ENCODE measurements at regions not wholly inside any gene's neighbourhood (a gene's known extent, or its start where the extent isn't known, plus 50 kb on each side); places are given as distances from the start of the nearest gene placed in this dataset.

- Histone ChIP-seq H3K27me3 (ENCODE audit: control insufficient read depth, insufficient read depth, low read length) (no peaks in the 10 kb centered on the region), H3K4me3 (ENCODE audit: low read length) (no peak overlapping the region), H3K36me3 (ENCODE audit: control insufficient read depth, insufficient read depth, low read length) (no peaks in the 10 kb centered on the region), H3K27ac (ENCODE audit: low read length) (no peak overlapping the region), H3K4me1 (ENCODE audit: control insufficient read depth, insufficient read depth, low read length) (no peaks in the 10 kb centered on the region), H3K9me3 (ENCODE audit: control insufficient read depth, insufficient read depth, low read length) (no peaks in the 10 kb centered on the region)
- no peak overlapping the region for H3K4me3 Mint-ChIP-seq
- no peaks in the 10 kb centered on the region for H3K27me3 Mint-ChIP-seq (ENCODE audit: low read depth in 2 of 2)
- H3K9me3 Mint-ChIP-seq, result peaks cover 10 to 21% of the 10 kb centered on the region in 2 donors
- DNase-seq (no peak), ATAC-seq (no peak)
- no peak for TF ChIP-seq CTCF (IDR thresholded peaks at IDR 0.05)
- no peak overlapping the region for H3K27ac Mint-ChIP-seq
- intact Hi-C loops (cut with micrococcal nuclease), result no loop called here
- 46% methylated on average over 4 of the region's 4 CpGs for WGBS (ENCODE audit: insufficient coverage)
- no peaks in the 10 kb centered on the region for H3K4me1 Mint-ChIP-seq
- no peaks in the 10 kb centered on the region for H3K36me3 Mint-ChIP-seq
Measured at GRCh38 chr2:17191223-17191622, 327.0 kb downstream of the RAD51AP2 start.

- ATAC-seq, result no peak
- Mint-ChIP-seq H3K27me3 (ENCODE audit: low read depth in 2 of 2) (no peaks in the 10 kb centered on the region), H3K4me3 (no peak overlapping the region), H3K36me3 (no peaks in the 10 kb centered on the region), H3K9me3 (peaks cover 10 to 21% of the 10 kb centered on the region in 2 donors), H3K4me1 (no peaks in the 10 kb centered on the region), H3K27ac (no peak overlapping the region)
- H3K4me1 ChIP-seq (ENCODE audit: control insufficient read depth, insufficient read depth, low read length), result no peaks in the 10 kb centered on the region
- no peak for TF ChIP-seq CTCF (IDR thresholded peaks at IDR 0.05)
- intact Hi-C loops (cut with micrococcal nuclease), result no loop called here
- no peaks in the 10 kb centered on the region for H3K9me3 ChIP-seq (ENCODE audit: control insufficient read depth, insufficient read depth, low read length)
- no peak overlapping the region for H3K4me3 ChIP-seq (ENCODE audit: low read length)
- H3K27ac ChIP-seq (ENCODE audit: low read length), result no peak overlapping the region
- no peaks in the 10 kb centered on the region for H3K27me3 ChIP-seq (ENCODE audit: control insufficient read depth, insufficient read depth, low read length)
- 96% methylated on average over 2 of the region's 4 CpGs for WGBS (ENCODE audit: insufficient coverage)
- no peaks in the 10 kb centered on the region for H3K36me3 ChIP-seq (ENCODE audit: control insufficient read depth, insufficient read depth, low read length)
- DNase-seq, result no peak
Measured at GRCh38 chr2:17190527-17190926, 327.7 kb downstream of the RAD51AP2 start.

GRCh38 chr2:17188721-17189120 is 329.5 kb downstream of the RAD51AP2 start:
- no peaks in the 10 kb centered on the region for H3K9me3 ChIP-seq (ENCODE audit: control insufficient read depth, insufficient read depth, low read length)
- H3K4me1 ChIP-seq (ENCODE audit: control insufficient read depth, insufficient read depth, low read length), result no peaks in the 10 kb centered on the region
- no peaks in the 10 kb centered on the region for H3K36me3 Mint-ChIP-seq
- H3K4me3 Mint-ChIP-seq, result no peak overlapping the region
- ATAC-seq (no peak), DNase-seq (no peak)
- no peaks in the 10 kb centered on the region for H3K36me3 ChIP-seq (ENCODE audit: control insufficient read depth, insufficient read depth, low read length)
- no peak overlapping the region for H3K4me3 ChIP-seq (ENCODE audit: low read length)
- WGBS (ENCODE audit: insufficient coverage), result 100% methylated on average over 1 of the region's 1 CpG
- H3K27me3 Mint-ChIP-seq (ENCODE audit: low read depth in 2 of 2), result no peaks in the 10 kb centered on the region
- H3K27ac Mint-ChIP-seq, result no peak overlapping the region
- intact Hi-C loops (cut with micrococcal nuclease), result no loop called here
- no peak for TF ChIP-seq CTCF (IDR thresholded peaks at IDR 0.05)
- peaks cover 10 to 16% of the 10 kb centered on the region in 2 donors for H3K9me3 Mint-ChIP-seq
- no peaks in the 10 kb centered on the region for H3K4me1 Mint-ChIP-seq
- no peak overlapping the region for H3K27ac ChIP-seq (ENCODE audit: low read length)
- H3K27me3 ChIP-seq (ENCODE audit: control insufficient read depth, insufficient read depth, low read length), result no peaks in the 10 kb centered on the region

- intact Hi-C loops (cut with micrococcal nuclease), result no loop called here
- Mint-ChIP-seq H3K9me3 (peaks cover 4 to 8% of the 10 kb centered on the region in 2 donors), H3K27me3 (ENCODE audit: low read depth in 2 of 2) (no peaks in the 10 kb centered on the region), H3K4me1 (no peaks in the 10 kb centered on the region), H3K27ac (no peak overlapping the region), H3K36me3 (no peaks in the 10 kb centered on the region), H3K4me3 (no peak overlapping the region)
- no peak overlapping the region for H3K27ac ChIP-seq (ENCODE audit: low read length)
- no peak overlapping the region for H3K4me3 ChIP-seq (ENCODE audit: low read length)
- no peaks in the 10 kb centered on the region for H3K9me3 ChIP-seq (ENCODE audit: control insufficient read depth, insufficient read depth, low read length)
- WGBS (ENCODE audit: insufficient coverage), result 91% methylated on average over 1 of the region's 2 CpGs
- H3K27me3 ChIP-seq (ENCODE audit: control insufficient read depth, insufficient read depth, low read length), result no peaks in the 10 kb centered on the region
- no peaks in the 10 kb centered on the region for H3K4me1 ChIP-seq (ENCODE audit: control insufficient read depth, insufficient read depth, low read length)
- no peak for TF ChIP-seq CTCF (IDR thresholded peaks at IDR 0.05)
- ATAC-seq (no peak), DNase-seq (no peak)
- H3K36me3 ChIP-seq (ENCODE audit: control insufficient read depth, insufficient read depth, low read length), result no peaks in the 10 kb centered on the region
Measured at GRCh38 chr2:17184512-17184911, 333.7 kb downstream of the RAD51AP2 start.
